HEK293 (cell line): ENCODE measurements at regions not wholly inside any gene's neighbourhood (a gene's known extent, or its start where the extent isn't known, plus 50 kb on each side); places are given as distances from the start of the nearest gene placed in this dataset.

Experiments used
- CTCF ChIA-PET: fragments of 350-600 bp; formaldehyde crosslinking; extraction: SDS; loops from one replicate; lab custom pipeline; 2021; ENCODE audit warnings: antibody characterized with exemption; lab: Yijun Ruan, JAX
- POLR2A ChIA-PET: fragments of 300-600 bp; formaldehyde crosslinking; extraction: SDS; loops from one replicate; lab custom pipeline; 2020; ENCODE audit warnings: antibody characterized with exemption, inconsistent platforms; lab: Yijun Ruan, JAX
- H3K27ac ChIP-seq: fragments of 200-500 bp; sonication (Bioruptor generic); 2 replicates; pipeline ENCODE4 v1.5.1; 2014; ENCODE audit warnings: low read depth, low read length, control low read depth, inconsistent platforms; ENCODE audit errors: extremely low read depth
- H3K36me3 ChIP-seq, 2 experiments: fragments of 200-500 bp in 1 of 2; sonication (Bioruptor generic) in 1 of 2; 1 replicate in 1 of 2; 2 replicates in 1 of 2; pipeline ENCODE4 v1.5.1; 2014 to 2017; ENCODE audit warnings: inconsistent platforms in 2 of 2, low read length in 2 of 2; ENCODE audit not compliant: control insufficient read depth in 2 of 2, insufficient read depth in 1 of 2
- H3K4me1 ChIP-seq: fragments of 200-500 bp; sonication (Bioruptor generic); 2 replicates; pipeline ENCODE4 v1.5.1; 2014; ENCODE audit warnings: mild to moderate bottlenecking, low read length, inconsistent platforms; ENCODE audit not compliant: control insufficient read depth, insufficient read depth
- H3K4me3 ChIP-seq: 2 replicates; pipeline ENCODE4 v1.5.1; 2011; ENCODE audit warnings: low read depth, mild to moderate bottlenecking, control low read depth, low read length, moderate library complexity
- H3K9me3 ChIP-seq: fragments of 200-500 bp; sonication (Bioruptor generic); 2 replicates; pipeline ENCODE4 v1.5.1; 2014; ENCODE audit warnings: low read depth, low read length, inconsistent platforms; ENCODE audit not compliant: control insufficient read depth, insufficient read depth
- INSM2 ChIP-seq: fragments of 450-650 bp; formaldehyde crosslinking; IDR thresholded peaks from 2 replicates; pipeline ENCODE4 v1.5.1; 2016; ENCODE audit warnings: missing biosample characterization, missing genetic modification characterization
- PATZ1 ChIP-seq: fragments of 450-650 bp; formaldehyde crosslinking; IDR thresholded peaks from 2 replicates; pipeline ENCODE4 v1.5.1; 2016; ENCODE audit warnings: missing biosample characterization, missing genetic modification characterization
- PBX3 ChIP-seq: sonication (generic); formaldehyde crosslinking; IDR thresholded peaks from 2 replicates; pipeline ENCODE4 v1.8.1; 2022; ENCODE audit warnings: mild to moderate bottlenecking, moderate library complexity, missing genetic modification reagents
- TSHZ1 ChIP-seq: fragments of 450-650 bp; formaldehyde crosslinking; IDR thresholded peaks from 2 replicates; pipeline ENCODE4 v1.5.1; 2016; ENCODE audit warnings: missing biosample characterization, missing genetic modification characterization, borderline replicate concordance
- ZBTB26 ChIP-seq: fragments of 450-650 bp; formaldehyde crosslinking; optimal IDR thresholded peaks from 2 replicates; pipeline ENCODE3; 2016; ENCODE audit warnings: missing biosample characterization, mild to moderate bottlenecking, missing genetic modification characterization
- ZFP69B ChIP-seq: fragments of 450-650 bp; formaldehyde crosslinking; IDR thresholded peaks from 2 replicates; pipeline ENCODE4 v1.5.1; 2016; ENCODE audit warnings: missing biosample characterization, missing genetic modification characterization
- ZNF169 ChIP-seq: fragments of 450-650 bp; formaldehyde crosslinking; IDR thresholded peaks from 2 replicates; pipeline ENCODE4 v1.5.1; 2016; ENCODE audit warnings: missing biosample characterization, missing genetic modification characterization
- ZNF184 ChIP-seq: fragments of 450-650 bp; IDR thresholded peaks from 2 replicates; pipeline ENCODE4 v1.5.1; 2018; ENCODE audit warnings: missing biosample characterization, mild to moderate bottlenecking, missing genetic modification characterization
- ZNF211 ChIP-seq: fragments of 450-650 bp; formaldehyde crosslinking; IDR thresholded peaks from 2 replicates; pipeline ENCODE4 v1.5.1; 2016; ENCODE audit warnings: low read depth, missing biosample characterization, missing genetic modification characterization
- ZNF266 ChIP-seq: fragments of 450-650 bp; formaldehyde crosslinking; IDR thresholded peaks from 2 replicates; pipeline ENCODE4 v1.5.1; 2016; ENCODE audit warnings: missing biosample characterization, missing genetic modification characterization, low read depth
- ZNF280C ChIP-seq: fragments of 450-650 bp; formaldehyde crosslinking; IDR thresholded peaks from 2 replicates; pipeline ENCODE4 v1.5.1; 2016; ENCODE audit warnings: missing biosample characterization, missing genetic modification characterization
- ZNF354C ChIP-seq: fragments of 450-650 bp; formaldehyde crosslinking; IDR thresholded peaks from 2 replicates; pipeline ENCODE4 v1.5.1; 2016; ENCODE audit warnings: missing biosample characterization, missing genetic modification characterization, low read depth, borderline replicate concordance
- ZNF488 ChIP-seq: fragments of 450-650 bp; formaldehyde crosslinking; IDR thresholded peaks from 2 replicates; pipeline ENCODE4 v1.5.1; 2016; ENCODE audit warnings: missing biosample characterization, missing genetic modification characterization
- ZNF514 ChIP-seq: fragments of 450-650 bp; formaldehyde crosslinking; IDR thresholded peaks from 2 replicates; pipeline ENCODE4 v1.5.1; 2016; ENCODE audit warnings: missing biosample characterization, missing genetic modification characterization
- ZNF549 ChIP-seq: fragments of 450-650 bp; IDR thresholded peaks from 2 replicates; pipeline ENCODE4 v1.5.1; 2018; ENCODE audit warnings: missing biosample characterization, missing genetic modification characterization, mild to moderate bottlenecking, inconsistent platforms, moderate library complexity
- ZNF785 ChIP-seq: fragments of 450-650 bp; formaldehyde crosslinking; IDR thresholded peaks from 2 replicates; pipeline ENCODE4 v1.5.1; 2016; ENCODE audit warnings: missing biosample characterization, missing genetic modification characterization

GRCh38 chr6:12555267-12555666 is 161.3 kb upstream of the PHACTR1 start (continued):
- TF ChIP-seq PBX3 (no peak), ZNF514 (tag by site-specific recombination) (no peak), PATZ1 (tag by site-specific recombination) (no peak)

- no peak overlapping the region for H3K4me3 ChIP-seq
- ChIA-PET POLR2A (no interaction called here), CTCF (interaction anchor here (0.7 kb wide), 1 partner anchor 19 kb away, joined by 3 read pairs; no protein-coding TSS in a partner anchor)
- no peaks in the 10 kb centered on the region for H3K36me3 ChIP-seq
- H3K9me3 ChIP-seq: no peaks in the 10 kb centered on the region
- H3K27ac ChIP-seq: no peak overlapping the region
- TF ChIP-seq ZBTB26 (tag by site-specific recombination) (no peak), ZNF184 (tag by site-specific recombination) (no peak), INSM2 (tag by site-specific recombination) (no peak), ZNF266 (tag by site-specific recombination) (no peak), ZNF488 (tag by site-specific recombination) (no peak), ZNF549 (tag by site-specific recombination) (no peak)
- H3K4me1 ChIP-seq: no peaks in the 10 kb centered on the region
Observed at GRCh38 chr6:12555781-12556180, 160.8 kb upstream of the PHACTR1 start.

GRCh38 chr6:12557765-12558164 is 158.8 kb upstream of the PHACTR1 start:
- CTCF ChIA-PET: interaction anchor here (0.6 to 2.2 kb wide), 6 partner anchors 39 to 76 kb away, joined by 3 to 8 read pairs (median 4); no protein-coding TSS in a partner anchor
- POLR2A ChIA-PET: no interaction called here
- Histone ChIP-seq H3K4me1 (no peaks in the 10 kb centered on the region), H3K27ac (no peak overlapping the region), H3K4me3 (no peak overlapping the region), H3K9me3 (no peaks in the 10 kb centered on the region), H3K36me3 (no peaks in the 10 kb centered on the region)
- no peak for TF ChIP-seq ZNF169 (tag by site-specific recombination)
- TF ChIP-seq ZFP69B (tag by site-specific recombination): no peak
- no peak for TF ChIP-seq ZNF211 (tag by site-specific recombination)
- TF ChIP-seq ZNF785 (tag by site-specific recombination): no peak
- TF ChIP-seq TSHZ1: no peak
- no peak for TF ChIP-seq ZNF280C (tag by site-specific recombination)
- TF ChIP-seq ZNF354C (tag by site-specific recombination): no peak
